Adipocyte (in vitro differentiated cells): ENCODE measurements at regions not wholly inside any gene's neighbourhood (a gene's known extent, or its start where the extent isn't known, plus 50 kb on each side); places are given as distances from the start of the nearest gene placed in this dataset.

Experiments used
- DNase-seq: peaks from one replicate; pipeline ENCODE4 v3.0.0-alpha.2; 2015; ENCODE audit warnings: low read depth
- H3K27me3 ChIP-seq: replicated peaks from 2 replicates; pipeline ENCODE4 v1.7.0; 2013; ENCODE audit warnings: mild to moderate bottlenecking, low read length, moderate library complexity; ENCODE audit not compliant: control insufficient read depth, insufficient read depth
- H3K36me3 ChIP-seq: 2 replicates; pipeline ENCODE4 v1.7.0; 2013; ENCODE audit warnings: low read length, mild to moderate bottlenecking, moderate library complexity; ENCODE audit not compliant: control insufficient read depth, insufficient read depth, severe bottlenecking
- H3K4me1 ChIP-seq: 2 replicates; pipeline ENCODE4 v1.7.0; 2013; ENCODE audit warnings: mild to moderate bottlenecking, low read length, moderate library complexity; ENCODE audit not compliant: control insufficient read depth, insufficient read depth
- H3K4me3 ChIP-seq: 2 replicates; pipeline ENCODE4 v1.7.0; 2013; ENCODE audit warnings: mild to moderate bottlenecking, low read length, moderate library complexity
- H3K9ac ChIP-seq: 2 replicates; pipeline ENCODE4 v1.7.0; 2013; ENCODE audit warnings: mild to moderate bottlenecking, low read length, moderate library complexity
- H3K9me3 ChIP-seq: 2 replicates; pipeline ENCODE4 v1.7.0; 2013; ENCODE audit warnings: mild to moderate bottlenecking, low read length, moderate library complexity; ENCODE audit not compliant: control insufficient read depth

GRCh38 chr5:23367874-23368273, 139.5 kb upstream of the PRDM9 start:
- no peaks in the 10 kb centered on the region for H3K9me3 ChIP-seq
- no peaks in the 10 kb centered on the region for H3K36me3 ChIP-seq
- DNase-seq, result no peak
- no peak overlapping the region for H3K4me3 ChIP-seq
- H3K27me3 ChIP-seq, result no peaks in the 10 kb centered on the region
- no peak overlapping the region for H3K9ac ChIP-seq
- no peaks in the 10 kb centered on the region for H3K4me1 ChIP-seq

- Histone ChIP-seq H3K9ac (no peak overlapping the region), H3K27me3 (no peaks in the 10 kb centered on the region), H3K4me3 (no peak overlapping the region), H3K4me1 (no peaks in the 10 kb centered on the region), H3K36me3 (no peaks in the 10 kb centered on the region), H3K9me3 (no peaks in the 10 kb centered on the region)
- no peak for DNase-seq
Observed at GRCh38 chr5:23353286-23353685, 154.1 kb upstream of the PRDM9 start.

GRCh38 chr5:23352446-23352845, 155.0 kb upstream of the PRDM9 start:
- no peak for DNase-seq
- no peak overlapping the region for H3K4me3 ChIP-seq
- H3K36me3 ChIP-seq, result no peaks in the 10 kb centered on the region

GRCh38 chr5:23343121-23343520, 164.3 kb upstream of the PRDM9 start:
- no peak for DNase-seq
- Histone ChIP-seq H3K4me3 (no peak overlapping the region), H3K9me3 (peaks cover 4% of the 10 kb centered on the region), H3K36me3 (no peaks in the 10 kb centered on the region), H3K9ac (no peak overlapping the region), H3K4me1 (no peaks in the 10 kb centered on the region), H3K27me3 (no peaks in the 10 kb centered on the region)

More at GRCh38 chr5:23352446-23352845, 155.0 kb upstream of the PRDM9 start:
- Histone ChIP-seq H3K4me1 (no peaks in the 10 kb centered on the region), H3K27me3 (no peaks in the 10 kb centered on the region), H3K9ac (no peak overlapping the region), H3K9me3 (no peaks in the 10 kb centered on the region)

- Histone ChIP-seq H3K36me3 (no peaks in the 10 kb centered on the region), H3K4me3 (no peak overlapping the region), H3K4me1 (no peaks in the 10 kb centered on the region), H3K9ac (no peak overlapping the region), H3K27me3 (no peaks in the 10 kb centered on the region), H3K9me3 (no peaks in the 10 kb centered on the region)
- DNase-seq, result no peak
Observed at GRCh38 chr5:23332650-23333251, 174.7 kb upstream of the PRDM9 start.

- no peak for DNase-seq
- Histone ChIP-seq H3K4me1 (no peaks in the 10 kb centered on the region), H3K9ac (no peak overlapping the region), H3K9me3 (no peaks in the 10 kb centered on the region), H3K36me3 (no peaks in the 10 kb centered on the region), H3K4me3 (no peak overlapping the region), H3K27me3 (no peaks in the 10 kb centered on the region)
Observed at GRCh38 chr5:23330726-23331125, 176.7 kb upstream of the PRDM9 start.

- Histone ChIP-seq H3K36me3 (no peaks in the 10 kb centered on the region), H3K9ac (no peak overlapping the region), H3K4me1 (no peaks in the 10 kb centered on the region), H3K9me3 (no peaks in the 10 kb centered on the region), H3K27me3 (no peaks in the 10 kb centered on the region), H3K4me3 (no peak overlapping the region)
- DNase-seq, result no peak
Observed at GRCh38 chr5:23319901-23320300, 187.5 kb upstream of the PRDM9 start.

GRCh38 chr5:23318960-23319359, 188.4 kb upstream of the PRDM9 start:
- no peaks in the 10 kb centered on the region for H3K27me3 ChIP-seq
- DNase-seq, result no peak
- H3K9me3 ChIP-seq, result no peaks in the 10 kb centered on the region
- no peak overlapping the region for H3K9ac ChIP-seq
- no peak overlapping the region for H3K4me3 ChIP-seq
- H3K36me3 ChIP-seq, result no peaks in the 10 kb centered on the region
- no peaks in the 10 kb centered on the region for H3K4me1 ChIP-seq

GRCh38 chr5:23318166-23318565, 189.2 kb upstream of the PRDM9 start:
- Histone ChIP-seq H3K9ac (no peak overlapping the region), H3K36me3 (no peaks in the 10 kb centered on the region), H3K4me1 (no peaks in the 10 kb centered on the region), H3K27me3 (no peaks in the 10 kb centered on the region), H3K4me3 (no peak overlapping the region), H3K9me3 (no peaks in the 10 kb centered on the region)
- no peak for DNase-seq

GRCh38 chr5:23316060-23316591, 191.3 kb upstream of the PRDM9 start:
- H3K9ac ChIP-seq, result no peak overlapping the region
- H3K36me3 ChIP-seq, result no peaks in the 10 kb centered on the region
- H3K9me3 ChIP-seq, result no peaks in the 10 kb centered on the region
- H3K4me1 ChIP-seq, result no peaks in the 10 kb centered on the region
- H3K27me3 ChIP-seq, result no peaks in the 10 kb centered on the region
- H3K4me3 ChIP-seq, result no peak overlapping the region
- DNase-seq, result no peak

- H3K9ac ChIP-seq, result no peak overlapping the region
Observed at GRCh38 chr5:23314827-23315226, 192.6 kb upstream of the PRDM9 start.

GRCh38 chr5:23305055-23305454, 202.4 kb upstream of the PRDM9 start:
- H3K9me3 ChIP-seq, result no peaks in the 10 kb centered on the region
- H3K4me3 ChIP-seq, result no peak overlapping the region
- no peaks in the 10 kb centered on the region for H3K36me3 ChIP-seq

More at GRCh38 chr5:23314827-23315226, 192.6 kb upstream of the PRDM9 start:
- Histone ChIP-seq H3K9me3 (no peaks in the 10 kb centered on the region), H3K36me3 (no peaks in the 10 kb centered on the region), H3K4me1 (no peaks in the 10 kb centered on the region), H3K27me3 (no peaks in the 10 kb centered on the region), H3K4me3 (no peak overlapping the region)
- no peak for DNase-seq

More at GRCh38 chr5:23305055-23305454, 202.4 kb upstream of the PRDM9 start:
- H3K9ac ChIP-seq, result no peak overlapping the region
- no peaks in the 10 kb centered on the region for H3K4me1 ChIP-seq
- DNase-seq, result no peak
- H3K27me3 ChIP-seq, result no peaks in the 10 kb centered on the region
